ENCODE measurements at regions not wholly inside any gene's neighbourhood (a gene's known extent, or its start where the extent isn't known, plus 50 kb on each side); places are given as distances from the start of the nearest gene placed in this dataset.

GRCh38 chr1:192022827-192023226, 135.4 kb upstream of the RGS18 start:
- DNase-seq (ENCODE audit: low spot score): no peak

GRCh38 chr1:192024881-192025280, 133.4 kb upstream of the RGS18 start:
- no peak overlapping the region for H3K27ac ChIP-seq
- TF ChIP-seq CTCF (IDR thresholded peaks at IDR 0.05): no peak
- no peaks in the 10 kb centered on the region for H3K9me3 ChIP-seq
- no peaks in the 10 kb centered on the region for H3K4me1 ChIP-seq (ENCODE audit: control insufficient read depth in 1 of 2, low read depth in 2 of 2)
- no peaks in the 10 kb centered on the region for H3K36me3 ChIP-seq
- no peaks in the 10 kb centered on the region for H3K27me3 ChIP-seq (replicated peaks; ENCODE audit: insufficient read depth)
- ATAC-seq (ENCODE audit: insufficient number of reproducible peaks, low FRiP score, low read depth) (no peak), DNase-seq (ENCODE audit: low spot score) (no peak)
- H3K4me3 ChIP-seq: no peak overlapping the region

More at GRCh38 chr1:192022827-192023226, 135.4 kb upstream of the RGS18 start:
- Histone ChIP-seq H3K36me3 (no peaks in the 10 kb centered on the region), H3K27ac (no peak overlapping the region), H3K4me3 (no peak overlapping the region), H3K9me3 (no peaks in the 10 kb centered on the region), H3K4me1 (ENCODE audit: control insufficient read depth in 1 of 2, low read depth in 2 of 2) (no peaks in the 10 kb centered on the region), H3K27me3 (replicated peaks; ENCODE audit: insufficient read depth) (no peaks in the 10 kb centered on the region)
- TF ChIP-seq CTCF (IDR thresholded peaks at IDR 0.05): no peak
- no peak for ATAC-seq (ENCODE audit: insufficient number of reproducible peaks, low FRiP score, low read depth)

- H3K4me1 ChIP-seq (ENCODE audit: control insufficient read depth in 1 of 2, low read depth in 2 of 2): no peaks in the 10 kb centered on the region
- no peaks in the 10 kb centered on the region for H3K36me3 ChIP-seq
- no peak overlapping the region for H3K4me3 ChIP-seq
- no peak for DNase-seq (ENCODE audit: low spot score)
- TF ChIP-seq CTCF (IDR thresholded peaks at IDR 0.05): no peak
- no peak overlapping the region for H3K27ac ChIP-seq
- ATAC-seq (ENCODE audit: insufficient number of reproducible peaks, low FRiP score, low read depth): no peak
- H3K27me3 ChIP-seq (replicated peaks; ENCODE audit: insufficient read depth): no peaks in the 10 kb centered on the region
- no peaks in the 10 kb centered on the region for H3K9me3 ChIP-seq
Measured at GRCh38 chr1:192038567-192038966, 119.7 kb upstream of the RGS18 start.

GRCh38 chr1:192045131-192045530, 113.1 kb upstream of the RGS18 start:
- Histone ChIP-seq H3K4me3 (no peak overlapping the region), H3K27me3 (replicated peaks; ENCODE audit: insufficient read depth) (no peaks in the 10 kb centered on the region), H3K27ac (no peak overlapping the region), H3K4me1 (ENCODE audit: control insufficient read depth in 1 of 2, low read depth in 2 of 2) (no peaks in the 10 kb centered on the region), H3K9me3 (no peaks in the 10 kb centered on the region), H3K36me3 (no peaks in the 10 kb centered on the region)
- ATAC-seq (ENCODE audit: insufficient number of reproducible peaks, low FRiP score, low read depth) (no peak), DNase-seq (ENCODE audit: low spot score) (no peak)
- TF ChIP-seq CTCF (IDR thresholded peaks at IDR 0.05): no peak

GRCh38 chr1:192053531-192053971, 104.7 kb upstream of the RGS18 start:
- no peaks in the 10 kb centered on the region for H3K27me3 ChIP-seq (replicated peaks; ENCODE audit: insufficient read depth)
- DNase-seq (ENCODE audit: low spot score): no peak
- ATAC-seq (ENCODE audit: insufficient number of reproducible peaks, low FRiP score, low read depth): no peak
- H3K27ac ChIP-seq: no peak overlapping the region
- peaks cover 19 to 32% of the 10 kb centered on the region in 2 donors for H3K4me1 ChIP-seq (ENCODE audit: control insufficient read depth in 1 of 2, low read depth in 2 of 2)
- no peaks in the 10 kb centered on the region for H3K9me3 ChIP-seq
- H3K4me3 ChIP-seq: peak overlapping the region; percentile 31
- TF ChIP-seq CTCF (IDR thresholded peaks at IDR 0.05): no peak
- H3K36me3 ChIP-seq: no peaks in the 10 kb centered on the region
